ENCODE measurements at regions not wholly inside any gene's neighbourhood (a gene's known extent, or its start where the extent isn't known, plus 50 kb on each side); places are given as distances from the start of the nearest gene placed in this dataset.

- TF ChIP-seq HMBOX1 (IDR thresholded peaks at IDR 0.05) (no peak), MITF (IDR thresholded peaks at IDR 0.05) (no peak)
Observed at GRCh38 chr7:33792041-33792440, 113.3 kb upstream of the BMPER start (continued).

GRCh38 chr7:33792547-33793105 lies 112.7 kb upstream of the BMPER start:
- Histone ChIP-seq H3K4me1 (replicated peaks in 1 of 2; ENCODE audit: control insufficient read depth in 2 of 2, insufficient read depth in 2 of 2, low read length in 2 of 2) (no peaks in the 10 kb centered on the region), H3K79me2 (ENCODE audit: control insufficient read depth, insufficient read depth, low read length) (no peaks in the 10 kb centered on the region), H3K27me3 (ENCODE audit: control insufficient read depth in 2 of 2, insufficient read depth in 2 of 2, low read length in 2 of 2) (no peaks in the 10 kb centered on the region; a peak in 1 of 5 replicates), H4K20me1 (replicated peaks; ENCODE audit: control insufficient read depth, insufficient read depth, low read length) (no peaks in the 10 kb centered on the region), H3K9me3 (replicated peaks; ENCODE audit: control insufficient read depth, insufficient read depth, low read depth, low read length) (no peaks in the 10 kb centered on the region), H2AFZ (ENCODE audit: low read depth, low read length) (no peak overlapping the region), H3K4me2 (ENCODE audit: insufficient read depth, low read length) (no peak overlapping the region), H3K9me1 (ENCODE audit: control insufficient read depth, insufficient read depth, low read length) (no peaks in the 10 kb centered on the region), H3K27ac (ENCODE audit: extremely low read depth, low read depth, low read length) (no peak overlapping the region), H3K36me3 (ENCODE audit: control insufficient read depth, insufficient read depth, low read length) (no peaks in the 10 kb centered on the region), H3K4me3 (no peak overlapping the region), H3K9ac (ENCODE audit: insufficient read depth in 1 of 2, low read depth in 2 of 2, low read length in 2 of 2) (no peak overlapping the region)
- no TSS peak for BruUV-seq (replicated peaks)
- POLR2A ChIA-PET = no interaction called here
- 0% methylated on average over 4 of the region's 4 CpGs for WGBS (ENCODE audit: insufficient coverage, low coverage, missing lambda C conversion rate)
- intact Hi-C loops (cut with micrococcal nuclease) (no loop called here), in situ Hi-C loops (cut with MboI) (no loop called here)
- TF ChIP-seq TAF15 (IDR thresholded peaks at IDR 0.05; ENCODE audit: low read depth, low read length) (no peak), SRSF1 (IDR thresholded peaks at IDR 0.05; ENCODE audit: low read depth, low read length) (no peak), CCAR2 (IDR thresholded peaks at IDR 0.05; ENCODE audit: low read depth, low read length) (no peak), MECOM (CRISPR knock-in tag; IDR thresholded peaks at IDR 0.05) (no peak), KLF1 (tag; IDR thresholded peaks at IDR 0.05) (no peak), ZNF436 (CRISPR knock-in tag; IDR thresholded peaks at IDR 0.05) (no peak), HIVEP1 (CRISPR knock-in tag; IDR thresholded peaks at IDR 0.05) (no peak), ZNF740 (CRISPR knock-in tag; IDR thresholded peaks at IDR 0.05) (no peak), ZNF740 (tag; IDR thresholded peaks at IDR 0.05) (no peak), HDAC6 (IDR thresholded peaks at IDR 0.05; ENCODE audit: low read depth, low read length) (no peak)
- ATAC-seq (no peak), DNase-seq (ENCODE audit: extremely low read depth in 1 of 4, low spot score in 3 of 4) (no peak), FAIRE-seq (no peak)
- CTCF ChIA-PET (ENCODE audit: low intra/inter-chr PET ratio) = no interaction called here
